Iris pigment epithelial cell (primary cell): ENCODE measurements at regions not wholly inside any gene's neighbourhood (a gene's known extent, or its start where the extent isn't known, plus 50 kb on each side); places are given as distances from the start of the nearest gene placed in this dataset.
"Not testable (repeated sequence)": the region's sequence is repeated elsewhere in the genome, so short reads cannot be mapped to it uniquely, and the experiment has no call there.

Experiments
- DNase-seq: peaks from one replicate; pipeline ENCODE4 v3.0.0-alpha.2; 2011; ENCODE audit warnings: low read depth

- DNase-seq = no peak
Measured at GRCh38 chrX:4682636-4683035, 969.2 kb upstream of the PRKX start.

- DNase-seq = no peak
Measured at GRCh38 chrX:4675686-4676300, 962.3 kb upstream of the PRKX start.

GRCh38 chrX:4674028-4674782 is 960.8 kb upstream of the PRKX start:
- no peak for DNase-seq

- no peak for DNase-seq
Measured at GRCh38 chrX:4671344-4671743, 957.9 kb upstream of the PRKX start.

- no peak for DNase-seq
Measured at GRCh38 chrX:4670606-4671005, 957.2 kb upstream of the PRKX start.

GRCh38 chrX:4668802-4669536 is 955.5 kb upstream of the PRKX start:
- no peak for DNase-seq

GRCh38 chrX:4663085-4663484 is 949.6 kb upstream of the PRKX start:
- DNase-seq = no peak

- no peak for DNase-seq
Measured at GRCh38 chrX:4661771-4662170, 948.3 kb upstream of the PRKX start.

GRCh38 chrX:4656419-4656818 is 943.0 kb upstream of the PRKX start:
- no peak for DNase-seq

GRCh38 chrX:4655743-4656142 is 942.3 kb upstream of the PRKX start:
- no peak for DNase-seq

- no peak for DNase-seq
Measured at GRCh38 chrX:4642114-4642513, 928.7 kb upstream of the PRKX start.

- no peak for DNase-seq
Measured at GRCh38 chrX:4638036-4638435, 924.6 kb upstream of the PRKX start.

- DNase-seq = no peak
Measured at GRCh38 chrX:4627414-4627813, 914.0 kb upstream of the PRKX start.

GRCh38 chrX:4622486-4623167 is 909.2 kb upstream of the PRKX start:
- no peak for DNase-seq

- not testable (repeated sequence) for DNase-seq
Measured at GRCh38 chrX:4613651-4614050, 900.2 kb upstream of the PRKX start.

- DNase-seq = no peak
Measured at GRCh38 chrX:4588893-4589292, 875.4 kb upstream of the PRKX start.

- no peak for DNase-seq
Measured at GRCh38 chrX:4588466-4588865, 875.0 kb upstream of the PRKX start.

- DNase-seq = no peak
Measured at GRCh38 chrX:4588056-4588455, 874.6 kb upstream of the PRKX start.

- no peak for DNase-seq
Measured at GRCh38 chrX:4579999-4580398, 866.5 kb upstream of the PRKX start.

GRCh38 chrX:4579480-4579879 is 866.0 kb upstream of the PRKX start:
- no peak for DNase-seq

- DNase-seq = no peak
Measured at GRCh38 chrX:4572691-4573090, 859.2 kb upstream of the PRKX start.

- DNase-seq = no peak
Measured at GRCh38 chrX:4570151-4570550, 856.7 kb upstream of the PRKX start.

- DNase-seq = no peak
Measured at GRCh38 chrX:4560192-4560591, 846.7 kb upstream of the PRKX start.
